ENCODE measurements at regions not wholly inside any gene's neighbourhood (a gene's known extent, or its start where the extent isn't known, plus 50 kb on each side); places are given as distances from the start of the nearest gene placed in this dataset.
A peak's percentile ranks its signal among the peaks of the same experiment; 100 is the strongest.

GRCh38 chr13:81637457-81637856, 1296.5 kb upstream of the SPRY2 start:
- H3K27ac ChIP-seq: no peak overlapping the region
- no peak for DNase-seq (ENCODE audit: low read depth in 1 of 2, low spot score in 2 of 2)
- H3K4me3 ChIP-seq: no peak overlapping the region
- H3K4me1 ChIP-seq (replicated peaks): no peaks in the 10 kb centered on the region
- H3K27me3 ChIP-seq (replicated peaks): no peaks in the 10 kb centered on the region
- no peaks in the 10 kb centered on the region for H3K36me3 ChIP-seq
- H3K9me3 ChIP-seq (replicated peaks): peaks cover 6% of the 10 kb centered on the region

DNA sequence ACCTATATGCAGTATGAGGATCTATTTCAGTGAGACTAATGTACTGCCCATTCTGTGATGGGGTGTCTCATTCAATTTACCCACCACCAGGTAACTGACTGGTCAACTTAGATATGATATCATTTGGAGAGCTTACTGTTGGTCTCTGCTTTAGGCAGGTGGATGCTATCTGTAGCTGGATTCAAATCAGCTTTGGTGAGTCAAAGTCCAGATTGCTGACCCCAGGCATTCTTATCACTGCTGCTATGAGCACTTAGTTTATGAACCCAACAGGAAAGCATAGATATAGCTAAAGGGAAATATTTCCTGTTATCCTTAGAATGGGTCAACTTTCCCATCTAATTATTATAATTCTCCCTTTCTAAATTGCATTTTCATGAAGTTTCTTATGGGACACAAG, 1295.2 kb upstream of the SPRY2 start:
- Histone ChIP-seq H3K36me3 (no peaks in the 10 kb centered on the region), H3K4me1 (replicated peaks) (no peaks in the 10 kb centered on the region), H3K9me3 (replicated peaks) (peaks cover 6% of the 10 kb centered on the region), H3K27ac (no peak overlapping the region), H3K4me3 (no peak overlapping the region), H3K27me3 (replicated peaks) (no peaks in the 10 kb centered on the region; the same call in 1 of the 2 replicates)
- DNase-seq (ENCODE audit: low read depth in 1 of 2, low spot score in 2 of 2): no peak

DNA sequence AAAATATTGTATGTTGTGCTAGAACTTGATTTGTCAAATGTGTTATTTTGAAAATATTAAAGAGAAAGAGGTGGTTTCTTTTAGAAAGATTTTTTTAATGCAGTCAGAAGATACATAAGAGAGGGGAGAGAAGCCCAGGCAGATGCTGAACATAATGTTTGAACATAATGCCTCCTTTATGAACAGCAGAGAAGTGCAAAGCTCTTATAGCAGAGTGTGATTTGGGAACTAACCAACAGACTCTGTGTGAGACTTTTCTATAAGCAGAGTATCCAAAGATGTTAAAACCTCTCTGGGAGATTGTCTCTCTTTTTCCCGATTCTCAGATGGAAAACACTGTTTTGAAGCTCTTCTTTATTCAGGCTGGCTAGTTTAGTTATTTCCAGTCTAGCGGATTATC, 1274.1 kb upstream of the SPRY2 start:
- no peak overlapping the region for H3K27ac ChIP-seq
- H3K27me3 ChIP-seq (replicated peaks): no peaks in the 10 kb centered on the region
- H3K36me3 ChIP-seq: no peaks in the 10 kb centered on the region
- H3K9me3 ChIP-seq (replicated peaks): no peaks in the 10 kb centered on the region
- peak in 1 of 2 experiments; percentile 7 for DNase-seq (ENCODE audit: low read depth in 1 of 2, low spot score in 2 of 2)
- H3K4me3 ChIP-seq: no peak overlapping the region
- no peaks in the 10 kb centered on the region for H3K4me1 ChIP-seq (replicated peaks)

DNA sequence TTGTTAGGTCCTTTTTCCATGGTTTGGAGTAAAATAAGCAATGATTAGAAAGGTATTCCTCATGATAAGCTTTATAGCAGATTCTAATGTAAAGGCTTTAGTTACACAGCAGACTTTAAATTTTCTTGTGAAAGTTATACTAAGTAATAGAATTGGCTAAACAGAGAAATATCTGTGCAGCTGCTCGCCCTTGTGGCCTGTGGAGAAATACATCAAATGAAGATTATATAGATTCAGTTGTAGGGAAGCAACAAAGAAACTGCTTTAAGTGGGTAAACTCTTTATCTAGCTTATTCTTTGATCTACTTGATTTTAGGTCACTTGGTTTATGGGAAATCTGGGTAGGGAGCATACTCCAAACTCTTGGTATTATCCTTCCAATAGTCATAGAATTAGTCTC, 1269.7 kb upstream of the SPRY2 start:
- no peak overlapping the region for H3K27ac ChIP-seq
- H3K9me3 ChIP-seq (replicated peaks): no peaks in the 10 kb centered on the region
- no peaks in the 10 kb centered on the region for H3K4me1 ChIP-seq (replicated peaks)
- H3K36me3 ChIP-seq: no peaks in the 10 kb centered on the region
- no peak overlapping the region for H3K4me3 ChIP-seq
- peak in 1 of 2 experiments; percentile 1 for DNase-seq (ENCODE audit: low read depth in 1 of 2, low spot score in 2 of 2)
- H3K27me3 ChIP-seq (replicated peaks): no peaks in the 10 kb centered on the region

GRCh38 chr13:81609335-81609734, 1268.4 kb upstream of the SPRY2 start:
- Histone ChIP-seq H3K9me3 (replicated peaks) (no peaks in the 10 kb centered on the region), H3K27ac (no peak overlapping the region), H3K27me3 (replicated peaks) (no peaks in the 10 kb centered on the region), H3K4me1 (replicated peaks) (no peaks in the 10 kb centered on the region), H3K36me3 (no peaks in the 10 kb centered on the region), H3K4me3 (no peak overlapping the region)
- peak in 1 of 2 experiments; percentile 12 for DNase-seq (ENCODE audit: low read depth in 1 of 2, low spot score in 2 of 2)

GRCh38 chr13:81606074-81606473, 1265.1 kb upstream of the SPRY2 start:
- H3K9me3 ChIP-seq (replicated peaks): 0 out of 2 replicates have a peak, but pooled peaks cover 7% of the 10 kb centered on the region
- peaks cover 4% of the 10 kb centered on the region; the same call in 1 of the 2 replicates for H3K27me3 ChIP-seq (replicated peaks)
- no peaks in the 10 kb centered on the region for H3K4me1 ChIP-seq (replicated peaks)
- H3K36me3 ChIP-seq: no peaks in the 10 kb centered on the region
- no peak overlapping the region for H3K27ac ChIP-seq
- H3K4me3 ChIP-seq: no peak overlapping the region
- DNase-seq (ENCODE audit: low read depth in 1 of 2, low spot score in 2 of 2): no peak

DNA sequence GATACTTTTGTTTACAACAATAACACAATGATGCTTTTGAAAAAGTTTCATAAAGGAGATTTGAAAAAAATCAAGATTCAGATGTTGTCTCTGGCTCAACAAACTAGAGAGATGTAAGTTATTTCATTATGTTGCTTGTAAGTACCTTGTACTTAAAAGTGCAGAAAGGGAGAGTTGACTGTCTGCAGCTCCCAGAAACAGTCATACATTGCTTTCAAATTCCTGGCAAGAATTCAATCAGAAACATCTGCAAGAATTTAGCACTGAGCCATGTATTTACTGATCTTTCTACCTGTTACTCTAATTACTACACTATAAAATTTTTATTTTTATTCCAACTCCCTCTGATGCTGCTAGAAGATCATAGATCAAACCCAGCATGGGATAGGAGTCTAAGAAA, 1261.3 kb upstream of the SPRY2 start:
- Histone ChIP-seq H3K27ac (no peak overlapping the region), H3K27me3 (replicated peaks) (peaks cover 4% of the 10 kb centered on the region; the same call in 1 of the 2 replicates), H3K36me3 (no peaks in the 10 kb centered on the region), H3K4me1 (replicated peaks) (no peaks in the 10 kb centered on the region), H3K9me3 (replicated peaks) (0 out of 2 replicates have a peak, but pooled peaks cover 7% of the 10 kb centered on the region), H3K4me3 (no peak overlapping the region)
- DNase-seq (ENCODE audit: low read depth in 1 of 2, low spot score in 2 of 2): peak in 1 of 2 experiments; percentile 0

- Histone ChIP-seq H3K36me3 (no peaks in the 10 kb centered on the region), H3K27me3 (replicated peaks) (no peaks in the 10 kb centered on the region), H3K4me3 (no peak overlapping the region), H3K9me3 (replicated peaks) (no peaks in the 10 kb centered on the region), H3K4me1 (replicated peaks) (no peaks in the 10 kb centered on the region), H3K27ac (no peak overlapping the region)
- no peak for DNase-seq (ENCODE audit: low read depth in 1 of 2, low spot score in 2 of 2)
Measured at GRCh38 chr13:81597101-81597500, 1256.2 kb upstream of the SPRY2 start.

GRCh38 chr13:81596224-81596753, 1255.4 kb upstream of the SPRY2 start:
- no peaks in the 10 kb centered on the region for H3K4me1 ChIP-seq (replicated peaks)
- H3K27me3 ChIP-seq (replicated peaks): no peaks in the 10 kb centered on the region
- no peak for DNase-seq (ENCODE audit: low read depth in 1 of 2, low spot score in 2 of 2)
- no peaks in the 10 kb centered on the region for H3K9me3 ChIP-seq (replicated peaks)
- no peak overlapping the region for H3K4me3 ChIP-seq
- H3K27ac ChIP-seq: no peak overlapping the region
- no peaks in the 10 kb centered on the region for H3K36me3 ChIP-seq

DNA sequence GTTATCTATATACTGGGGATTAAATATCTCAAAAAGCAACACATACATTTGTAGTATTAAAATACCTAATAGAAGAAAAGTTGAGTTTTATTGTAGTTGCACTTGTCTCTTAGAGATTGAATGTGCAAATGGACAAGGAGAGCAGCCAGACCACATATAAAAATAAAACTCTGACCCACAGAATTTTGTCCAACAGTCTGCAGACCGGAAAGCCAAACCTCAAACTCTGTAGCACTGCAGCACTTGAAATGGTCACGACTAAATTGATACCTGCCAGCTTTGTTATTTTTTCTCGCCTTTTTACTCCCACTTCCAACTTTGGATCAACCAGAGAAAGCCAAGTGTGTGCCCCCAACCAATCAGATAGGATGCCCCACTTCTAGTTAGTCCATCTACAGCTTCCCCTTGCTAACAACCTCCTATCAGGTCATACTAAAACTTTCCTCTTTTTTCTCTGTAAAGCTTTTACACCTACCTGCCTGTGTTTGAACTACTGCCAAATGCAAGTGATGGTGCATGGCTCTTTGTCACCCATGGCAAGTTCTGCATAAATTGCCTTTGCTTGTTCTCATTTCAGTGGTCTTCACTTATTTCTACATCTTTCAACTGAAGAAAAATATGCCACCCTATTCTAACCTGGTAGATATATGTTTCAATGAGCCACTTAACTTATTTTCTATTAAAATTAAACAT, 1250.7 kb upstream of the SPRY2 start:
- H3K36me3 ChIP-seq: no peaks in the 10 kb centered on the region
- no peaks in the 10 kb centered on the region for H3K9me3 ChIP-seq (replicated peaks)
- H3K27ac ChIP-seq: no peak overlapping the region
- DNase-seq (ENCODE audit: low read depth in 1 of 2, low spot score in 2 of 2): no peak
- no peaks in the 10 kb centered on the region for H3K4me1 ChIP-seq (replicated peaks)
- H3K4me3 ChIP-seq: no peak overlapping the region
- no peaks in the 10 kb centered on the region for H3K27me3 ChIP-seq (replicated peaks)

GRCh38 chr13:81582381-81582780, 1241.5 kb upstream of the SPRY2 start:
- Histone ChIP-seq H3K4me3 (no peak overlapping the region), H3K9me3 (replicated peaks) (no peaks in the 10 kb centered on the region), H3K36me3 (no peaks in the 10 kb centered on the region), H3K27ac (no peak overlapping the region), H3K4me1 (replicated peaks) (no peaks in the 10 kb centered on the region), H3K27me3 (replicated peaks) (no peaks in the 10 kb centered on the region)
- no peak for DNase-seq (ENCODE audit: low read depth in 1 of 2, low spot score in 2 of 2)

GRCh38 chr13:81577601-81578195, 1236.8 kb upstream of the SPRY2 start:
- no peak for DNase-seq (ENCODE audit: low read depth in 1 of 2, low spot score in 2 of 2)
- H3K9me3 ChIP-seq (replicated peaks): no peaks in the 10 kb centered on the region
- no peak overlapping the region for H3K4me3 ChIP-seq
- H3K4me1 ChIP-seq (replicated peaks): no peaks in the 10 kb centered on the region
- H3K36me3 ChIP-seq: no peaks in the 10 kb centered on the region
- H3K27me3 ChIP-seq (replicated peaks): no peaks in the 10 kb centered on the region
- H3K27ac ChIP-seq: no peak overlapping the region

DNA sequence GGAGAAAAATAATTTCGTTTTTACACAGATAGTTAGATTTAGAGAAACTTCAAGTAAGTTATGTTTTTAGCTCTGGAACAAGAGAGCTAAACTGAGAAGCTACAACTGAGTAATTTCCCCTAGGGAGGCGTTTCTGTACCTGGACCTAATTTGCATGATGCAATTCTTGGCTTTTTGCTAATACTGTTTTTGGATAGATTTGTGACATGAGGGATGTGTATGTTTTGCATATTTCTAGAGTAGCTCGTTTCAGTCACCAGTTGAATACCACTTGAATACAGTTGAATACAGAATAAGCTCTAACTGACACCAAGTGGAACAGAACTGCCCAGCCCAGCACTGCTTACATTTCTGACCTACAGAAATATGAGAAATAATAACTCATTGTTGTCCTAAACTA, 1227.9 kb upstream of the SPRY2 start:
- DNase-seq (ENCODE audit: low read depth in 1 of 2, low spot score in 2 of 2): no peak
- no peaks in the 10 kb centered on the region for H3K9me3 ChIP-seq (replicated peaks)

GRCh38 chr13:81565849-81566248, 1224.9 kb upstream of the SPRY2 start:
- Histone ChIP-seq H3K4me1 (replicated peaks) (no peaks in the 10 kb centered on the region), H3K27ac (no peak overlapping the region), H3K9me3 (replicated peaks) (no peaks in the 10 kb centered on the region), H3K36me3 (no peaks in the 10 kb centered on the region), H3K4me3 (no peak overlapping the region), H3K27me3 (replicated peaks) (no peaks in the 10 kb centered on the region)
- DNase-seq (ENCODE audit: low read depth in 1 of 2, low spot score in 2 of 2): no peak

More for the DNA sequence above, 1227.9 kb upstream of the SPRY2 start:
- Histone ChIP-seq H3K27me3 (replicated peaks) (no peaks in the 10 kb centered on the region), H3K36me3 (no peaks in the 10 kb centered on the region), H3K4me3 (no peak overlapping the region), H3K4me1 (replicated peaks) (no peaks in the 10 kb centered on the region), H3K27ac (no peak overlapping the region)
